ENCODE measurements at regions not wholly inside any gene's neighbourhood (a gene's known extent, or its start where the extent isn't known, plus 50 kb on each side); places are given as distances from the start of the nearest gene placed in this dataset.

GRCh38 chr6:14209000-14209399 lies 91.4 kb downstream of the CD83 start:
- no peaks in the 10 kb centered on the region for H3K79me2 ChIP-seq
- H3K27ac ChIP-seq: no peak overlapping the region
- H3K4me2 ChIP-seq (ENCODE audit: low read length): no peak overlapping the region
- H3K36me3 ChIP-seq (ENCODE audit: control insufficient read depth, insufficient read depth, low read length): no peaks in the 10 kb centered on the region
- peaks cover 9% of the 10 kb centered on the region for H3K4me1 ChIP-seq
- TF ChIP-seq CTCF (IDR thresholded peaks at IDR 0.05): no peak
- no peaks in the 10 kb centered on the region for H3K9me3 ChIP-seq (ENCODE audit: control insufficient read depth, low read length)
- H3K4me3 ChIP-seq (ENCODE audit: low read depth, low read length): no peak overlapping the region
- no peaks in the 10 kb centered on the region for H3K27me3 ChIP-seq (ENCODE audit: control insufficient read depth, insufficient read depth, low read length)
- H3K9ac ChIP-seq: no peak overlapping the region
- H2AFZ ChIP-seq: no peak overlapping the region

- no peaks in the 10 kb centered on the region for H3K36me3 ChIP-seq (ENCODE audit: control insufficient read depth, insufficient read depth, low read length)
- no peak overlapping the region for H3K4me2 ChIP-seq (ENCODE audit: low read length)
- H3K9me3 ChIP-seq (ENCODE audit: control insufficient read depth, low read length): no peaks in the 10 kb centered on the region
- no peak overlapping the region for H3K27ac ChIP-seq
- H2AFZ ChIP-seq: peak overlapping the region; percentile 96
- no peaks in the 10 kb centered on the region for H3K79me2 ChIP-seq
- H3K4me3 ChIP-seq (ENCODE audit: low read depth, low read length): peak overlapping the region; percentile 89
- no peak for TF ChIP-seq CTCF (IDR thresholded peaks at IDR 0.05)
- H3K27me3 ChIP-seq (ENCODE audit: control insufficient read depth, insufficient read depth, low read length): no peaks in the 10 kb centered on the region
- no peak overlapping the region for H3K9ac ChIP-seq
- peaks cover 9% of the 10 kb centered on the region for H3K4me1 ChIP-seq
These were observed 92.5 kb downstream of the CD83 start for GRCh38 chr6:14210077-14210476.

GRCh38 chr6:14210663-14211561 lies 93.3 kb downstream of the CD83 start:
- H3K4me3 ChIP-seq (ENCODE audit: low read depth, low read length): peak overlapping the region; percentile 89
- peak; percentile 50 for TF ChIP-seq CTCF (IDR thresholded peaks at IDR 0.05)
- H3K9me3 ChIP-seq (ENCODE audit: control insufficient read depth, low read length): no peaks in the 10 kb centered on the region
- H3K27ac ChIP-seq: peak overlapping the region; percentile 45
- H3K79me2 ChIP-seq: no peaks in the 10 kb centered on the region
- peaks cover 9% of the 10 kb centered on the region for H3K4me1 ChIP-seq
- H3K27me3 ChIP-seq (ENCODE audit: control insufficient read depth, insufficient read depth, low read length): no peaks in the 10 kb centered on the region
- peak overlapping the region; percentile 96 for H3K4me2 ChIP-seq (ENCODE audit: low read length)
- H3K36me3 ChIP-seq (ENCODE audit: control insufficient read depth, insufficient read depth, low read length): no peaks in the 10 kb centered on the region
- peak overlapping the region; percentile 96 for H2AFZ ChIP-seq
- H3K9ac ChIP-seq: no peak overlapping the region

- TF ChIP-seq CTCF (IDR thresholded peaks at IDR 0.05): no peak
- H3K9me3 ChIP-seq (ENCODE audit: control insufficient read depth, low read length): no peaks in the 10 kb centered on the region
These were observed 94.0 kb downstream of the CD83 start for GRCh38 chr6:14211562-14211942.

More at GRCh38 chr6:14211562-14211942, 94.0 kb downstream of the CD83 start:
- Histone ChIP-seq H3K4me1 (peaks cover 9% of the 10 kb centered on the region), H2AFZ (peak overlapping the region; percentile 80), H3K27ac (peak overlapping the region; percentile 39), H3K9ac (no peak overlapping the region), H3K4me3 (ENCODE audit: low read depth, low read length) (peak overlapping the region; percentile 52), H3K36me3 (ENCODE audit: control insufficient read depth, insufficient read depth, low read length) (no peaks in the 10 kb centered on the region), H3K27me3 (ENCODE audit: control insufficient read depth, insufficient read depth, low read length) (no peaks in the 10 kb centered on the region), H3K79me2 (no peaks in the 10 kb centered on the region), H3K4me2 (ENCODE audit: low read length) (peak overlapping the region; percentile 64)

Measured in parathyroid adenoma (tissue), 2 donors.